Sigmoid colon (tissue), 6 donors: ENCODE measurements at regions not wholly inside any gene's neighbourhood (a gene's known extent, or its start where the extent isn't known, plus 50 kb on each side); places are given as distances from the start of the nearest gene placed in this dataset.

Experiments used
- DNase-seq: peaks from one replicate; pipeline ENCODE4 v3.0.0-alpha.2; 2019
- H3K27ac ChIP-seq, 4 donors: fragments of 200-600 bp; sonication (generic); one replicate each; pipeline ENCODE4 v1.5.1; 2016 to 2019; ENCODE audit warnings: mild to moderate bottlenecking in 1 of 4
- H3K27me3 ChIP-seq, 3 donors: fragments of 200-600 bp; sonication (generic); one replicate each; pipeline ENCODE4 v1.5.1; 2019; ENCODE audit warnings: mild to moderate bottlenecking in 1 of 3
- H3K36me3 ChIP-seq, 4 donors: fragments of 200-600 bp; sonication (generic); one replicate each; pipeline ENCODE4 v1.5.1; 2016 to 2019
- H3K4me1 ChIP-seq, 4 donors: fragments of 200-600 bp; sonication (generic); one replicate each; pipeline ENCODE4 v1.5.1; 2017 to 2019
- H3K4me3 ChIP-seq, 4 donors: fragments of 200-600 bp; sonication (generic); one replicate each; pipeline ENCODE4 v1.5.1; 2017 to 2019; ENCODE audit warnings: mild to moderate bottlenecking in 2 of 4, moderate library complexity in 1 of 4
- H3K9me3 ChIP-seq, 4 donors: fragments of 200-600 bp in 3 of 4; sonication (generic) in 3 of 4; one replicate each; pipeline versions ENCODE4 v1.5.1 to v1.6.1; 2013 to 2019
- EP300 ChIP-seq, 4 donors: sonication (generic); formaldehyde crosslinking; IDR thresholded peaks; one replicate each; pipeline ENCODE4 v1.6.1; 2017; ENCODE audit warnings: antibody characterized with exemption in 4 of 4
- POLR2A ChIP-seq, 2 donors: fragments of 450-650 bp; IDR thresholded peaks; one replicate each; pipeline ENCODE4 v1.6.1; 2016; ENCODE audit warnings: antibody characterized with exemption in 2 of 2, mild to moderate bottlenecking in 2 of 2, moderate library complexity in 2 of 2
- POLR2AphosphoS5 ChIP-seq, 4 donors: sonication (generic); formaldehyde crosslinking; IDR thresholded peaks; one replicate each; pipeline ENCODE4 v1.6.1; 2017; ENCODE audit warnings: antibody characterized with exemption in 4 of 4
- WGBS, 2 donors: extraction: QIAGEN DNeasy Blood & Tissue Kit; methylation state at CpG; one replicate each; pipeline ENCODE4 v1.1.7; 2013; 5-methylcytosine and 5-hydroxymethylcytosine counted together
- intact Hi-C: fragments of 100-400 bp; cut with DNase I; formaldehyde crosslinking; loops from one replicate; pipeline ENCODE4 v1.15.1; 2023
- TF ChIP-seq, protein P1 (sequence below), 4 experiments: fragments of 450-650 bp in 3 of 4; fragments of 200-600 bp in 1 of 4; IDR thresholded peaks; one replicate each; pipeline ENCODE4 v1.5.1; 2016 to 2019; ENCODE audit warnings: antibody characterized with exemption in 4 of 4, mild to moderate bottlenecking in 3 of 4, moderate library complexity in 2 of 4
- donor health status: healthy with polysubstance abuse.
- donor health status: healthy.

- peak; percentile 36 for DNase-seq
- intact Hi-C loops, result no loop called here
- Histone ChIP-seq H3K4me3 (no peak overlapping the region), H3K27me3 (peaks cover 0 to 11% (median 0%) of the 10 kb centered on the region in 3 donors), H3K36me3 (no peaks in the 10 kb centered on the region), H3K9me3 (peaks cover 0 to 32% (median 5%) of the 10 kb centered on the region in 4 donors), H3K27ac (no peak overlapping the region), H3K4me1 (no peaks in the 10 kb centered on the region)
- TF ChIP-seq POLR2AphosphoS5 (IDR thresholded peaks at IDR 0.05) (no peak), EP300 (IDR thresholded peaks at IDR 0.05) (no peak), POLR2A (IDR thresholded peaks at IDR 0.05) (no peak)
- TF ChIP-seq, protein P1, sequence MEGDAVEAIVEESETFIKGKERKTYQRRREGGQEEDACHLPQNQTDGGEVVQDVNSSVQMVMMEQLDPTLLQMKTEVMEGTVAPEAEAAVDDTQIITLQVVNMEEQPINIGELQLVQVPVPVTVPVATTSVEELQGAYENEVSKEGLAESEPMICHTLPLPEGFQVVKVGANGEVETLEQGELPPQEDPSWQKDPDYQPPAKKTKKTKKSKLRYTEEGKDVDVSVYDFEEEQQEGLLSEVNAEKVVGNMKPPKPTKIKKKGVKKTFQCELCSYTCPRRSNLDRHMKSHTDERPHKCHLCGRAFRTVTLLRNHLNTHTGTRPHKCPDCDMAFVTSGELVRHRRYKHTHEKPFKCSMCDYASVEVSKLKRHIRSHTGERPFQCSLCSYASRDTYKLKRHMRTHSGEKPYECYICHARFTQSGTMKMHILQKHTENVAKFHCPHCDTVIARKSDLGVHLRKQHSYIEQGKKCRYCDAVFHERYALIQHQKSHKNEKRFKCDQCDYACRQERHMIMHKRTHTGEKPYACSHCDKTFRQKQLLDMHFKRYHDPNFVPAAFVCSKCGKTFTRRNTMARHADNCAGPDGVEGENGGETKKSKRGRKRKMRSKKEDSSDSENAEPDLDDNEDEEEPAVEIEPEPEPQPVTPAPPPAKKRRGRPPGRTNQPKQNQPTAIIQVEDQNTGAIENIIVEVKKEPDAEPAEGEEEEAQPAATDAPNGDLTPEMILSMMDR (IDR thresholded peaks at IDR 0.05), result no peak
- 64 to 68% methylated on average over 27 of the region's 27 CpGs for WGBS, 2 donors
These were observed 373.9 kb downstream of the ALG10 start for GRCh38 chr12:34396006-34396860.

DNA sequence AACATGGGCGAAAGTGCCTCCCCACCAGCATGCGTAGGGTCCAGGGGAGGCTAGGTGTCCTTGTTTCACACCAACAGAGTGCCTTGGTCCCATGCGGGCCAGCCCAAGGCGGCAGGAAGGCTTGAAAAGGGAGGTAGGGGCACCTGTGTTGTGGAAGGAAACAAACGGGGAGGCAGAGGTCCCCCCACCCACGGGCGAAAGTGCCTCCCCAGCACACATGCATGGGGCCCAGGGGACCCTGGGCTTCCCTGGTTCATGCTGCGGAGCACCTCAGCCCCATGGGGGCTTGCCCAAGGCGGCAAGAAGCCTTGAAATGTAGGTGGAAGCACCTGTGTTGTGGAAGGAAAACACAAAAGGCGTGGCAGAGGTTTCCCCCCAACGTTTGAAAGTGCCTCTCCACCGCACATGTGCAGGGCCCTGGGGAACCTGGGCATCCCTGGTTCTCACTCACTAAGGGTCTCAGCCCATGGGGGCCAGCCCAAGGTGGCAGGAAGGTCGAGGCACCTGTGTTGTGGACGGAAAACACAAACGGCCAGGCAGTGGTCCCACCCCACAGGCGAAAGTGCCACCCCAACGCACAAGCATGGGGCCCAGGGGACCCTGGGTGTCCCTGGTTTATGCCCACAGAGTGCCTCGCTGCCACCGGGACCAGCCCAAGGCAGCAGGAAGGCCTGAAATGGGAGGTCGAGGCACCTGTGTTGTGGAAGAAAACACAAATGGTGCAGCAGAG, 374.7 kb downstream of the ALG10 start:
- peaks cover under 1 to 25% (median 4%) of the 10 kb centered on the region in 4 donors for H3K9me3 ChIP-seq
- intact Hi-C loops, result no loop called here
- H3K27me3 ChIP-seq, result peaks cover 0 to 11% (median 0%) of the 10 kb centered on the region in 3 donors
- WGBS, 2 donors, result 66 to 75% methylated on average over 20 of the region's 20 CpGs
- no peak overlapping the region for H3K4me3 ChIP-seq
- H3K36me3 ChIP-seq, result no peaks in the 10 kb centered on the region
- DNase-seq, result peak; percentile 39
- no peaks in the 10 kb centered on the region for H3K4me1 ChIP-seq
- no peak for TF ChIP-seq POLR2AphosphoS5 (IDR thresholded peaks at IDR 0.05)
- H3K27ac ChIP-seq, result no peak overlapping the region

- DNase-seq, result peak; percentile 51
- 71 to 76% methylated on average over 22 of the region's 22 CpGs for WGBS, 2 donors
These were observed 375.5 kb downstream of the ALG10 start for GRCh38 chr12:34397591-34398365.

DNA sequence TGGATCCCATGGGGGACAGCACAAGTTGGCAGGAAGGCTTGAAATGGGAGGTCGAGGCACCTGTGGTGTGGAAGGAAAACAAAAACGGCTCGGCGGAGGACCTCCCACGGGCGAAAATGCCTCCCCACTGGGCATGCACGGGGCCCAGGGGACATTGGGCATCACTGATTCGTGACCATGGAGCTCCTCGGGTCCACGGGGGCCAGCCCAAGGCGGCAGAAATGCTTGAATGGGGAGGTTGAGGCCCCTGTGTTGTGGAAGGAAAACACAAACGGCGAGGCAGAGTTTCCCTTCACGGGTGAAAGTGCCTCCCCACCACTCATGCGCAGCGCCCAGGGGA, 376.0 kb downstream of the ALG10 start:
- peak; percentile 40 for DNase-seq
- intact Hi-C loops, result no loop called here
- Histone ChIP-seq H3K27ac (no peak overlapping the region), H3K9me3 (peaks cover 3 to 30% (median 4%) of the 10 kb centered on the region in 4 donors), H3K27me3 (peaks cover 0 to 11% (median 0%) of the 10 kb centered on the region in 3 donors), H3K4me3 (no peak overlapping the region), H3K36me3 (no peaks in the 10 kb centered on the region), H3K4me1 (no peaks in the 10 kb centered on the region)
- no peak for TF ChIP-seq POLR2AphosphoS5 (IDR thresholded peaks at IDR 0.05)
- no peak for TF ChIP-seq POLR2A (IDR thresholded peaks at IDR 0.05)
- WGBS, 2 donors, result 66 to 71% methylated on average over 16 of the region's 16 CpGs

More at GRCh38 chr12:34397591-34398365, 375.5 kb downstream of the ALG10 start:
- Histone ChIP-seq H3K4me3 (no peak overlapping the region), H3K4me1 (no peaks in the 10 kb centered on the region), H3K36me3 (no peaks in the 10 kb centered on the region), H3K27ac (no peak overlapping the region), H3K27me3 (peaks cover 0 to 11% (median 0%) of the 10 kb centered on the region in 3 donors), H3K9me3 (peaks cover 3 to 28% (median 4%) of the 10 kb centered on the region in 4 donors)
- intact Hi-C loops, result no loop called here
- TF ChIP-seq, protein P1 (IDR thresholded peaks at IDR 0.05), result no peak
- TF ChIP-seq EP300 (IDR thresholded peaks at IDR 0.05), result no peak
- no peak for TF ChIP-seq POLR2AphosphoS5 (IDR thresholded peaks at IDR 0.05)
- TF ChIP-seq POLR2A (IDR thresholded peaks at IDR 0.05), result no peak

DNA sequence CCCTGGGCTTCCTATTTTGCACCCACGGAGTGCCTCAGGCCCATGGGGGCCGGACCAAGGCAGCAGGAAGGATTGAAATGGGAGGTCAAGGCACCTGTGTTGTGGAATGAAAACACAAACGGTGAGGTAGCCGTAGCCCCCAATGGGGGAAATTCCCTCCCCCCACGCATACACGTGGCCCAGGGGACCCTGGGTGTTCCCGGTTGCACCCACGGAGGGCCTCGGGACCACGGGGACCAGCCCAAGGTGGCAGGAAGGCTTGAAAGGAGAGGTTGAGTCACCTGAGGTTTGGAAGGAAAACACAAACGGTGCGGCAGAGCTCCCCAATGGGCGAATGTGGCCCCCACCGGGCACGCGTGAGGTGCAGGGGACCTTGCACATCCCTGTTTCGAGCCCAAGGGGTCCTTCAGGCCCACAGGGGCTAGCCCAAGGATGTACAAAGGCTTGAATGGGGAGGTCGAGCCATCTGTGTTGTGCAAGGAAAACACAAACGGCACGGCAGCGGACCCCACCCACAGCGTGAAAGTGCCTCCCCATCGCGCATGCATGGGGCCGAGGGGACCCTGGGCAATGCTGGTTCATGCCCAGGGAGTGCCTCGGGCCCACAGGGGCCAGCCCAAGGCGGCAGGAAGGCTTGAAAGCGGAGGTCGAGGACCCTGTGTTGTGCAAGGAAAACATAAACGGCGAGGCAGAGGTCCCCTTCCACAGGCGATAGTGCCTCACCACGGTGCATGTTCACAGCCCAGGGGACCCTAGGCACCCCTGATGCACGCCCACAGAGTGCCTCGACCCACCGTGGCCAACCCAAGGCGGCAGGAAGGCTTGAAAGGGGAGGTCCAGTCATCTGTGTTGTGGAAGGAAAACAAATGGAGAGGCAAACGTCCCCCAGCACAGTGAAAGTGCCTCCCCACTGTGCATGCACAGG, 376.7 kb downstream of the ALG10 start:
- 67 to 72% methylated on average over 38 of the region's 38 CpGs for WGBS, 2 donors
- intact Hi-C loops, result no loop called here
- H3K27ac ChIP-seq, result no peak overlapping the region
- peaks cover 3 to 27% (median 4%) of the 10 kb centered on the region in 4 donors for H3K9me3 ChIP-seq
- H3K36me3 ChIP-seq, result no peaks in the 10 kb centered on the region
- H3K4me1 ChIP-seq, result no peaks in the 10 kb centered on the region
- peaks cover 0 to 11% (median 0%) of the 10 kb centered on the region in 3 donors for H3K27me3 ChIP-seq
- TF ChIP-seq, protein P1 (IDR thresholded peaks at IDR 0.05), result no peak
- TF ChIP-seq POLR2AphosphoS5 (IDR thresholded peaks at IDR 0.05), result no peak
- TF ChIP-seq POLR2A (IDR thresholded peaks at IDR 0.05), result no peak
- TF ChIP-seq EP300 (IDR thresholded peaks at IDR 0.05), result no peak
- DNase-seq, result peak; percentile 54
- no peak overlapping the region for H3K4me3 ChIP-seq
